ENCODE measurements at regions not wholly inside any gene's neighbourhood (a gene's known extent, or its start where the extent isn't known, plus 50 kb on each side); places are given as distances from the start of the nearest gene placed in this dataset.
"Not testable (repeated sequence)": the region's sequence is repeated elsewhere in the genome, so short reads cannot be mapped to it uniquely, and the experiment has no call there.

DNA sequence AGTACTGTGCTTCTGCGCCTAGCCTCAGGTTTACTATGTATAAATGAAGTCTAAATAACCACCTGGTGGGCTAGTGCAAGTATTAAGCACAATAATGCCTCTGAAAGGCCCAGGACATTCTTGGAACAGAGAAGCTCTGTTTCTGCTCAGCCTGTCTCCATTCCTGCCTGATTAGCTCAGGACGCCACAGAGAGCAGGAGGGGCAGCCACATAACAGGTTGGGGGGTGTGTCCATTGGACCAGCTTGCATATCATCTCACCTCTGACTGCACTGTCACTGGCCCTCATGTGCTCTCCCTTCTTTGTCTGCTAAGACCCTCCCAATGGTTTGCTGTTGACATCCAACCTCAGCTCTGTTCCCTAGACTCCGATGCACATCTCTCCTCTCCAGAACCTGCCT is 52.8 kb upstream of the IKZF1 start:
- no peak for DNase-seq (ENCODE audit: low read depth)

DNA sequence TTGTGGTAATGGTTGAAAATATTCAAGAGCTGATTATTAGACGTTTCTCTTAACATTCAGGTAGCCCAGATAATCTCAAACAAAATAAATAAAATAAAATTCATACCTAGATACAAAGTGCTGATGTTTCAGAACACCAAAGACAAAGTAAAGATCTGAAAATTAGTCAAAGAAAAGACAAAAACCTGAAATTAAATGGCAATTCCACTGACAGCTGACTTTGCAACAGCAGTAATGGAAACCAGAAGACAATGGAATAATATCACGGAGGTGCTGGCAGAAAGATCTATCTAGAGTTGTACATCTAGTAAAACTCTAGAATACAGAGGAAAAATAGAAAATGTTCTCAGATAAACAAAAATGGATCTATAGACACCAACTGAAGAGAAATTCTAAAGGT is 58.0 kb upstream of the IKZF1 start:
- DNase-seq (ENCODE audit: low read depth) = no peak

DNA sequence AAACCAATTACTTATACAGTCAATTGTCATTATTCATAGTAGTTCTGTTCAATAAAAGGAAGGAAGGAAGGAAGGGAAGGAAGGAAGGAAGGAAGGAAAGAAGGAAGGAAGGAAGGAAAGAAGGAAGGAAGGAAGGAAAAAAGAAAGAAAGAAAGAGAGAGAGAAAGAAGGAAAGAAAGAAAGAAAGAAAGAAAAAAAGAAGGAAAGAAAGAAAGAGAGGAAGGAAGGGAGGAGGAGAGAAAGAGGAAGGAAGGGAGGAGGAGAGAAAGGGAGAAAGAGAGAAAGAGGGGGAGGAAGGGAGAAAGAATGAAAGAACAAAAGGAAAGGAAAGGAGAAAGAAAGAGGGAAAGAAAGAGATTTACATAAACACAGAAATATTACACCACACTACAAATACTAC is 62.4 kb upstream of the IKZF1 start:
- DNase-seq (ENCODE audit: low read depth) = not testable (repeated sequence)

DNA sequence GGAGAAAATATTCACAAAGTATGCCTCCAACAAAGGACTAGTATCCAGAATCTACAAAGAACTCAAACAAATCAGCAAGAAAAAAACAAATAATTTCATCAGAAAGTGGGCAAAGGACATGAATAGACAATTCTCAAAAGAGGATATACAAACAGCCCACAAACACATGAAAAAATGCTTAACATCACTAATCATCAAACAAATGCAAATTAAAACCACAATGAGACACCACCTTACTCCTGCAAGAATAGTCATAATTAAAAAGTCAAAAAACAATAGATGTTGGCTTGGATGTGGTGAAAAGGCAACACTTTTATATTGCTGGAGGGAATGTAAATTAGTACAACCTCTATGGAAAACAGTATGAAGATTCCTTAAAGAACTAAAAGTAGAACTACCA is 63.8 kb upstream of the IKZF1 start:
- DNase-seq (ENCODE audit: low read depth) = not testable (repeated sequence)

DNA sequence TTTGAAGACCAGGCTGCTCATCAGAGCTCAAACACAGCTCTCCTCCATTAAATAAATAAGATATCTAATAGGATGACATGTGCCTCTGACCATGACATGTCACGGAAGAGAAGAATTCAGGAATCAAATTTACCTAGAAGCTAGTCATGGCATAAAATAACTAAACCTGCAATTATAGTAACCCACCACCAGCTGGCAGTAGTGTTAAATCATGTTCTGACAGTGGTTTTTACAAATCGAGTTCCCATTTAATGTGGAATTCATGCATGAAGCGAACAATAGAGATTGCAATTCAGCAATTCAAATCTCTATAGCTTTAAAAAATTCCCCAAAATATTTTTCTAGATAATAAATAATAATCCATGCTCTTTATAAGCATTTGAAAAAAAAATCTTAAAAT is 74.6 kb upstream of the IKZF1 start:
- no peak for DNase-seq (ENCODE audit: low read depth)

DNA sequence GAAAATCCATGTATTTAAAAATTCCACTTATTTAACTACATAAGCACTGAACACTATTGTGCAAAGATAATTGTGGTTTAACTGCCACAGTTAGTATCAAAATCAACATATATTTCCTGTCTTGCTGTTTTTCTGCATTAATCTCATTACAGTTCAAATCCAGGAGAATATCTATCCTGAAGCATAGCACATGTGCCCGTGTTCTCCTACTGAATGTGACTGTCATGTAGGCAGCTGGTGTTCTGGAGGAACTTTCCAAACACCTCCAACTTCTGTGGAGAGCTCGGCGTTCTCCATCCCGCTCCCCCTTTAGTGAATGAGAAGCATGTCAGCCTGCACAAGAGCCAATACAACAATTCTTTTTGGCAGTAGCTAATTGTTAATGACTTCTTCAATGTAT is 76.4 kb upstream of the IKZF1 start:
- DNase-seq (ENCODE audit: low read depth) = no peak

DNA sequence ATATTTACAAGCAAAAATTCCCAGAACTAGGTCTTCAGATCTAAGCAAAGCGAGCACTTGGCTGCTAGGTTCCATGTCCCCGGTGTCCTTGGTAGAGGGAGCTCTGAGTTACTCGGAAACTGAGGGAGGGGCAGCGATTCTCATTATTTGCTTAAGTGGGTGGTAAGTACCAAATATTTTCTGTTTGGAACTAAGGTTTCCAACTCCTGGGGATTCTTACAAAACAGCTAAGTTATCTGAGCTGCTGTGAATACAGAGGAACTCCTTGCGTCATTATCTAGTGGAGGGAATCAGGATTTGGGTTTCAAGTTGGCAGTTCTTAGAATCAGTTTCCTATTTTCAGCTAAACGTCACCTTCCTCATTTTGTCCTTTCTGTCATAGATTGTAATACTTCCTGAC is 76.8 kb upstream of the IKZF1 start:
- DNase-seq (ENCODE audit: low read depth) = no peak

DNA sequence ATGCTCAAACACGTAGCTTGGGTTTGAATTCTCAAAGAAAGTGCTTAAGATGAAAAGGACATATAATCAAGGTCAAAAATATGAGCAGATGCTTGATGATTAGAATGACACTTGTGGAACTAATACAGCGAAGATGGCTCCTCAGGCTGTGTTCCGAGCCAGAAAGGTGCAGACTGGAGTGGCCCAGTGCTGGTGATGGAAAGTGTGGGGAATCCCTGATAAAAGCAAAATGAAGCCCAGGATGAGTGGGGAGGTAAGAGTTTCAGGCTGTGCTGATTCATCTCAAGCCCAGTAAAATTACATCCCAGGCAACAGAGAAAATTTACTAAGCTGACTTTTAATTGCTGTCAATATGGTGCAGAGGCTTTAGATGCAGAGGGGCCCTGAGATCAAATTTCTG is 77.8 kb upstream of the IKZF1 start:
- no peak for DNase-seq (ENCODE audit: low read depth)

DNA sequence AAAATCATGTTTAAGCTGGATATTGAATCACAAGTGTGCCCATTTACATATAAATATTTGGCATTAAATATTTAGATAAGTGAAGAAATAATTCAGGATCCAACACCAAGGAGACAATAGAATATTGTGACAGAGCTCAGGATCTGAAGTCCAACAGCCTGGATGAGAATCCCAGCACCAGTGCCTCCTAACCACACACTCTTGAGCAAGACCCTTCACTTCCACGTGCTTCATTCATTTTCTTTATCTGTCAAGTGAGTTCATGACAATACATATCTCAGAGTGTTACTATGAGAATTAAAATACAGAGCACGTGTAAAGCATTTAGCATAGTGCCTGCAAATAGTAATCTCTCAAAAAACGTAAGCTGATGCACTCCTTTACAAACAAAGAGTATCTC is 78.4 kb upstream of the IKZF1 start:
- DNase-seq (ENCODE audit: low read depth) = no peak

DNA sequence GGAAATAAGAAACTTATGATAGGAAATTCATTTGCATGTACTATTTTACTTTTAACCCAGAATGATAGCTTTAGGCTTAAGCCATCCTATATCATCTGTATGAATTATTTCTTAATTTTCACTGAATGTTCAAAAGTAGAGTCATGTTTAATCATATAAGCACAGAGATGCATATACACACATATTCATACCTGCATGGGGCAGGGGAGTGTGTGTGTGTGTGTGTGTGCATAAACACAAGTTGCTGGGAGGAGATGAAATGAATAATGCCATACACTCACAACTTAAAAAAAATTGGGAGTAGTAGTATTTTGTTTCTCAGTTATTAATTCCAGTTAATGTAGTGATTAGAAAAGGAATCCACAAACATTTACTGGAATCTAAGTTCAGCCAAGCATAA is 83.1 kb upstream of the IKZF1 start:
- no peak for DNase-seq (ENCODE audit: low read depth)

DNA sequence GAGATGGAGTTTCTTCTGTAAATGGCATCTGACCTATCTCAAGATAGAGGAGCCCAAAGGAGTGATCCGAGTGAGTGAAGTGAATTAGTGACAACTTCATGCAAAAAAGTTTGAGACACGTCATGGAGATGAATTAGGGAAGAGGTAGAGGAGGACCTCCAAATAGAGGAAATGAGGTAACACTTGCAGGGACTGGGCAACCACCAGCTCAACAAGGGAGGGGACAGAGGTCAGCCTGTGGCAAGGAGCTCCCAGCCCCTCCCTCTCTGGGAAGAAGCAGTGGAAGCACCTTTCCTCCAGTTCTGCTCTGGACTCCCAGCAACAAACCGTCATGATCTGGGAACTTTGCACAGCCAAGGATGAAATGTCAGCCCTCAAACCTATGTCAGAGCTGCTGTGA is 83.5 kb upstream of the IKZF1 start:
- DNase-seq (ENCODE audit: low read depth) = no peak

DNA sequence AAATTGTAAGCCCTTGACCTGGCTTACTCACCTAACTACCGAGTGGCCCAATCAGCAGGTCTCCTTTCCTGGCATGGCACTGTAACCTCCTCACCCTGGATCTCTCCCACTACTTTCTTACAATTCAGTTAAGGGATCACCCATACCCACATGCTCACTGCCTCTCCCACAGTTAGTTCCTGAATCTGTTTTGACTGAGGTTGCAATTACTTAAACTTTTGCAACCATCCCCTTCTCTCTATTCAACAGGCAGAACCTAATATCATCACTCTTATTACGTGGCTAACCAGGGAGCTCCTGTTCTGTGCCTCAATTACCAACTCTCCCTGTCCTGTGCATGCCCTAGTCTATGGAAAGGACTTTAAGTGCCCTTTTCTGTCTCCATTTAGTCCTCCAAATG is 84.2 kb upstream of the IKZF1 start:
- DNase-seq (ENCODE audit: low read depth) = no peak

DNA sequence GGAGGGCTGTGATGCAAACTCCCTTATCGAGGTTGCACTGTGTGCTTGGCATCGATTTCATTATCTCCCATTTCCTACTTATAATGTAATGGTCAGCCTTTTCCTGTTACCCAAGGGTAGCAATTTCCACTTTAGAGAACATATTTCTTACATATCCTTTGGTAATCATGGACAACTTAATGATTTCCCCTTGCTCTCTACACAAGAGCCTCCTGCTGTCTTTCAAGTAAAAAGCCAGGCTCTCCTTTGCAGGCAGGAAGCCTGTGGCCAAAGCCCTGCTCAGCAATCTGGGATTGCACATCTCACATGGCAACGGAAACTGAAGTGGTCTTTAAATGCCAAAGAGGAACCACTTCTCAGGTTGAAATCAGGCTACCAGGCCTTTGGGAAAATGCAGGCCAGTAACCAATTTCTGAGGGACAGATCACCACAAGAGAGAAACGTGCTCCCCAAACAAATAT is 86.7 kb upstream of the IKZF1 start:
- DNase-seq (ENCODE audit: low read depth) = no peak

DNA sequence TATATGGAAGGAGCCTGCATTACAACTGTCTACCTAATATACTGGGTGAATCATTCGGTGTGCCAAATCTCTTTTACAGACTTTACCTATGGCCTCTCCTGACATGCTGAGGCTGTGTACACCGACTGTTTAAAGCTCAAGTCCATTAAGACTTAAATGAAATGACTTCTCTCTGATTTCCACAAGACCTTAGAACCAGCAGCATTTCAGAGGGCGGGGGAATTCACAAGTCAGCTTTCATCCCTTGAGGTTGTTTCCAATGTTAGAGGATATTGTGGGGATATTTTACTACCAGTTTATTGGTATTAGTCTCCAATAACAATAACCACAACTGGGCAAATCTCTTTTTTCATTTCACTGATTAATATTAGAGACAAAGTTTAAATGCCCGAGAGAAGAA is 87.1 kb upstream of the IKZF1 start:
- no peak for DNase-seq (ENCODE audit: low read depth)

DNA sequence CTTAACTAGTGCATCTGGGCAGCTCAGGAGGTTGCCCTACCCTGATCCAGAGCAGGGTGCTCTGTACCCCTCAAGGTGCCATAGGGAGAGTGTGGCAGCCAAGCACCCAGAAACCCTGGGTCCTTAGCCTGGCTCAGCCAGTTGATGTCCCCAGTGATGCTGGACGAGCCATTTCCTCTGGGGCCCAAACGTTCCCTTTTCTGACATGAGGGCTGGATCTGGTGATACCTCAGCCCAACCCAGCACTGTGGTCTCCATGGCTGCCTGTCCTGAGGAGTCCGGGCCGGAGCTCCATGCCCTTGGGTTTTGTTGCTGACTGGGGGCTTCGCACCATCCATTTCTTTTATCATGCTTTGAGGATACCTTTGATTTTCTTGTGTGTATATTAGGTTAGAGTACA is 87.9 kb upstream of the IKZF1 start:
- no peak for DNase-seq (ENCODE audit: low read depth)

DNA sequence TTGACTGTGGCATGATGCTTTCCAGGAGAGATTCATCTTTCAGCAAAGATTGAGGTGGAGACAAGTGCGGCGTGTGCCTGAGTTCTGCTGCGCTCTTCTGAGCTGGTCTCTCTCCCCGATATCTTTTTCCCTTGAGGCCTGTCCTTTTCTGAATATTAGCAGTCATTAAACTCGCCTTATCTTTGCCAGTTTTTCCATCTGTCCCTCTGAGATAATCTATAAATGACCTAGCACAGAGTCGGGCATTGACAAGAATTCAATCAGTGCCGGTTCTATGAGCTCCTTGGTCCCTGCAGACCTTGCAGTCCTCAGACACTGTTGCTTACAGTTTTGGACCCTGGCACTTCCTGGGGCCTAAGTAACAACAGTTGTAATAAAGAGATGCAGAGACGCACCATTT is 89.7 kb upstream of the IKZF1 start:
- DNase-seq (ENCODE audit: low read depth) = no peak

DNA sequence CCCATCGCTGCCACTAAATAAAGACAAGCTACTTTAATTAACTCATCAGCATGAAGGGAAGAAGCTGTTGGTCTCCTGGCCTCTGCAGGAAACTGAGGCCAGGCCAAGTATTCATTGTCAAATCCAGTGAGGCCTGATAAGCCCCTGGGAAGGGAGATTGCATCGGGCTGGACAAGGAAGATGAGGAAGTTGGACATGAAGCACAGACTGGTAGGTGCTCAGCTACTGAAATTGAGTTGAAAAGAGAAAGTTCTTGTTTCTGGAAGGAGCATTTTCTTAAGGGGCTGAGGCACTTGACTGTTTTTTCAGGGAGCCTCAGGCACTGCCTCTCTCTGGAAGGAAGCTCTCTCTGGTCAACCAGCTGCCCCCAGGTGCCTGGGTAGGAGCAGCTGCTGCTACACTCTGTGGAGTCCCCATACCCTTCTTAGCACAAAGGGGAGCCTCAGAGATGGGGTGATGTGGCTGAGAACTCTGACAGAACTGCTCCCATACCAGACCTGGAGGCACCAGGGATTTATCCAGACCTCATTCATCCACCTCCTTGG is 90.3 kb upstream of the IKZF1 start:
- DNase-seq (ENCODE audit: low read depth) = no peak

DNA sequence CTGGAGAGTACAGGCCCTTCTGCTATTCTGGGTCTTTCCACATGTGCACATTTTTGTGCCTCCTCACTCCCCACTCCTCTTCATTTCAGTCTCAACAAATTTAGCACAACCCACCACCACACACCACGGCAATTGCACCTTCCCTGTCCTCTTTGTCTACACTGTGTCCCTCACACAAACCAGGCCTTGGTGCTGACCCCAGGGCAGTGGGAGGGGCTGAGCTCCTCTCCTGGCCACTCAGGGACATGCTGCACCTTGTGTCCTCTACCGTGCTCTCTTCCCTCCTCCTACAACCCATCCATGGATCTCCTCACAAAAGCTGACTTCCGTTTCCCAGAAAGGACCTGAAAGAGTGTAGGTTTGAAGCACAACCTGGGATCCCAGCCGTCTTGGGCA is 90.9 kb upstream of the IKZF1 start:
- DNase-seq (ENCODE audit: low read depth) = no peak

DNA sequence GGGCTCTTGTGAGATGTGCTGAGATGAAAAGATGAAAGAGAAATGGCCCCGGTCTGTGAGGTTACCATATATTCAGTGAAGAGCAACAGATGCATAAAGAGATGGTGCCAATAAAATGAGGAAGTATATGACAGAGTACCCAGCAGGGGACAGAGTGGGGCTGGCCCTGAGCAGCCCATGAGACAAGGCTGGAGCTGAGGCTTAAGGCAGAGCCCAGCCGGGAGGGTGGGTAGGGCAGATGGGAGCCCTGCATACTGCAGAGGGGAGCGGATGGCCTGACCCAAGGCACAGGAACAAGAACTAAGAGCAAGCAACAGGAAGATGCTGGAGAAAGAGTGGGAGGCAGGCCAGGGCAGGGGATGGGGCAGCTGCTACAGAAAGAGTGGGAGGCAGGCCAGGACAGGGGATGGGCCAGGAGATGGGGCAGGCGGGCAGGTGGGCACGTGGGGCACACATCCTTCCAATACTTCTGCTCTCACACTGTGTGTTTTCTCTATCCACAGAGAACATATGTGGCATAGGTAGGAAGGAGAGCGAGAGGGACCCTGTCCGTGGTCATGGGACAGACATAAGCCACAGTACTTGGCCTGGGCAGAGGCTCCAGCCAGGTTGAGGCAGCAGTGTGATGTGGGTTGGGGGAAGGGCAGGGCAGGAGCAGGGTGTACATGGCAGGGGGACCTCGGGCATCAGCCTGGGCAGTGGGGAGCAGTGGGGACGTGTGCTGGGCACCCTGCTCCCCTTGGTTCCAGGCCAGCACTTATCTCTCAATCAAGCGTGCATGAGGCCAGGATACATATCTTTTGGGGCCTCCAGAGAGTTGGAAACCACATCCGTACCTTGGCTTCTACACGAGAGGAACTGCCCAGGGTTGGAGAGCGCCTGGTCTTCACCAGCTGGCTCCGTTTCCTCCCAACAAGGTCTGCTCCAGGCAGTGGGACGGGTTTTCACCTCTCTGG is 91.6 kb upstream of the IKZF1 start:
- DNase-seq (ENCODE audit: low read depth) = no peak

DNA sequence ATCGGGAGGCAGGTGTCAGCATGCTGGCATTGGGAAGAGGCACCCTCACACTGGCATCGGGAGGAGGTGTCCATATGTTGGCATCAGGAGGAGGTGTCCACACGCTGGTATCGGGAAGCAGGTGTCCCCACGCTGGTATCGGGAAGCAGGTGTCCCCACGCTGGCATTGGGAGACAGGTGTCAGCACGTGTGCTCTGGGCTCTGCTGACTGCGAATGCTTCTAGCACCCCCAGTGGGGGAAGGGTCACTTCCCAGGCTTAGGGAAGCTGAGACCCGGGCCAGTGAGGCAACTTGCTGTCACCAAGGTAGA is 92.5 kb upstream of the IKZF1 start:
- DNase-seq (ENCODE audit: low read depth) = no peak

DNA sequence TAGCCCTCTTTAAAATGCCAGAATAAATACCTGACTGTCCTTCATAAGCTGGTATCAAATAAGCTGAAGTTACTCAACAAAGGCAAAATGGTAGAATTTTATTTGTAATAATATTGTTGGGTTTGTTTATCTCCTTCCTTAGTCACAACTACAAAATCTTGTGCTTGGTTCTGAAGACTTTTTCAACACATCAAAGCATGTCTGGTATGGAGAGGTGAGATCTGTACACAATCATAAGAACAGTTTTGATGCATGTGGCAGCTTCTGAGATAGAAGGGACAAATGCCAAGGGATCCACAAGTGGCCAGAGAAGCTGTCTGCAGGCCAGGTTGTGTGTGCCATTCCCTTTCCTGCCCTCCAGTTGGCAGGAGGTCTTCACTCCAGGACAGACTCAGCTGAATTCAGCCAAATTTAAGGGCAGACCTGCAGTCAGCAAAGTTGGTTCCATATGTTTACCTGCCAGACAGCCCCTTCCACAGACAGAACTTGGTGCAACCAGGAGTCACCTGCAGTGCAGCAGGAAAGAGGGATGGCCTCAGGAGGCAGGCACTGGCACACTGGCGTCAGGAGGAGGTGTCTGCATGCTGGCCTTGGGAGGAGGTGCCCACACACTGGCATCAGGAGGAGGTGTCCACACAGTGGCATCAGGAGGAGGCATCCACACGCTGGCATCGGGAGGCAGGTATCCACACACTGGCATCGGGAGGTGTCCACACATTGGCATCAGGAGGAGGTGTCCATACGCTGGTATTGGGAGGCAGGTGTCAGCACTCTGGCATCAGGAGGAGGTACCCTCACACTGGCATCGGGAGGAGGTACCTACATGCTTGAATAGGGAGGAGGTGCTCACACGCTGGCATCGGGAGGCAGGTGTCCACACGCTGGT is 93.1 kb upstream of the IKZF1 start:
- DNase-seq (ENCODE audit: low read depth) = no peak

DNA sequence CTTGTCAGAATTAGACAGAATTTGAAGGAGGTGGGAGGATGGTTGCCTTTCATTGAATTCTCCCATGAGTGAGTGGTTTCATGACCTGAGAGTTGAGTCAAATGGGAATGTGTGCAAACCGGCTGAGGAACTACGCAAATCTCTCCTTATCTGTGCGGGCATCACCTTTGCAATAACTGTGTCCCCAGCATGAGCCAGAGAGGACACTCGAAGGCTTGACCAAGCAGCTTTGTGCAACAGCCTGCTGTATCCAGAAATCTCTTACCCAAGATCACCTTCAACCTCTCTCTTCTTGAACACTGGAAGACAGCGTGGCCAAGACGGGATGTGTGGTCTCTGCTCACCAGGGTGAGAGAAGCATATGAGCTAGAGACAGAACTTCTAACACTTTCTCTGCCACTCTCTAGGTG is 93.8 kb upstream of the IKZF1 start:
- DNase-seq (ENCODE audit: low read depth) = no peak

Data from stimulated activated CD8-positive, alpha-beta memory T cell treated with anti-CD3 and anti-CD28 coated beads, Interleukin-12 subunit alpha, Interleukin-12 subunit beta, amount 100 ng/mL, for 4 hours (primary cell).